CD4-positive, alpha-beta memory T cell (primary cell): ENCODE measurements at regions not wholly inside any gene's neighbourhood (a gene's known extent, or its start where the extent isn't known, plus 50 kb on each side); places are given as distances from the start of the nearest gene placed in this dataset.
A peak's percentile ranks its signal among the peaks of the same experiment; 100 is the strongest.

ENCODE experiments used
- CTCF ChIA-PET: fragments of 350-600 bp; sonication (Branson Sonifier 250); formaldehyde crosslinking; loops from one replicate; lab custom pipeline; 2021; ENCODE audit warnings: inconsistent platforms; ENCODE audit not compliant: partially characterized antibody; lab: Charles Lee
- POLR2A ChIA-PET: fragments of 350-600 bp; sonication (Branson Sonifier 250); formaldehyde crosslinking; loops from one replicate; lab custom pipeline; 2021; ENCODE audit not compliant: partially characterized antibody; lab: Charles Lee
- DNase-seq, 5 donors: peaks; one replicate each; pipeline versions ENCODE4 v3.0.0 to v3.0.0-alpha.2; 2020 to 2022; ENCODE audit warnings: mixed read lengths in 1 of 5
- H3K27ac ChIP-seq: one replicate; pipeline ENCODE4 v1.7.0; 2013; ENCODE audit warnings: low read depth, low read length
- H3K27me3 ChIP-seq: 2 replicates; pipeline ENCODE4 v1.7.0; 2013; ENCODE audit warnings: mild to moderate bottlenecking, low read length, moderate library complexity; ENCODE audit not compliant: insufficient read depth
- H3K36me3 ChIP-seq: 2 replicates; pipeline ENCODE4 v1.7.0; 2013; ENCODE audit warnings: mild to moderate bottlenecking, low read length, moderate library complexity; ENCODE audit not compliant: insufficient read depth
- H3K4me1 ChIP-seq: 2 replicates; pipeline ENCODE4 v1.7.0; 2013; ENCODE audit warnings: mild to moderate bottlenecking, low read length, moderate library complexity; ENCODE audit not compliant: insufficient read depth
- H3K4me3 ChIP-seq, 2 donors: one replicate each; pipeline ENCODE4 v1.7.0; 2013; ENCODE audit warnings: low read length in 2 of 2, mild to moderate bottlenecking in 1 of 2
- H3K9me3 ChIP-seq, 2 donors: one replicate each; pipeline ENCODE4 v1.7.0; 2013; ENCODE audit warnings: low read length in 2 of 2, control low read depth in 1 of 2; ENCODE audit not compliant: control insufficient read depth in 1 of 2
- H3K27ac Mint-ChIP-seq, 7 donors: one replicate each; pipeline ENCODE4 v1.8.0; 2020 to 2021; ENCODE audit warnings: mixed read lengths in 7 of 7, mild to moderate bottlenecking in 6 of 7, inconsistent platforms in 3 of 7, moderate library complexity in 3 of 7
- H3K27me3 Mint-ChIP-seq, 2 donors: one replicate each; pipeline ENCODE4 v1.8.0; 2020 to 2021; ENCODE audit warnings: mixed read lengths in 2 of 2
- H3K36me3 Mint-ChIP-seq, 2 donors: one replicate each; pipeline ENCODE4 v1.8.0; 2020 to 2021; ENCODE audit warnings: mixed read lengths in 2 of 2, inconsistent platforms in 1 of 2, mild to moderate bottlenecking in 1 of 2
- H3K4me1 Mint-ChIP-seq, 4 donors: one replicate each; pipeline ENCODE4 v1.8.0; 2020 to 2021; ENCODE audit warnings: mixed read lengths in 4 of 4, mild to moderate bottlenecking in 1 of 4
- H3K4me3 Mint-ChIP-seq, 8 donors: one replicate each; pipeline ENCODE4 v1.8.0; 2020 to 2021; ENCODE audit warnings: mixed read lengths in 8 of 8, mild to moderate bottlenecking in 7 of 8, moderate library complexity in 6 of 8, inconsistent platforms in 3 of 8
- H3K9me3 Mint-ChIP-seq, 8 donors: one replicate each; pipeline ENCODE4 v1.8.0; 2020 to 2021; ENCODE audit warnings: mixed read lengths in 8 of 8, mild to moderate bottlenecking in 5 of 8, inconsistent platforms in 3 of 8, moderate library complexity in 1 of 8
- intact Hi-C: fragments of 100-400 bp; cut with micrococcal nuclease; formaldehyde crosslinking; loops from one replicate; pipeline ENCODE4 v1.15.1; 2023

- Mint-ChIP-seq H3K27me3 (peaks cover 0 to 3% of the 10 kb centered on the region in 2 donors), H3K27ac (no peak overlapping the region), H3K4me1 (no peaks in the 10 kb centered on the region), H3K9me3 (no peaks in the 10 kb centered on the region), H3K36me3 (no peaks in the 10 kb centered on the region), H3K4me3 (no peak overlapping the region)
- intact Hi-C loops, result no loop called here
- DNase-seq, result no peak
- H3K4me1 ChIP-seq, result no peaks in the 10 kb centered on the region
- H3K36me3 ChIP-seq, result no peaks in the 10 kb centered on the region
- CTCF ChIA-PET, result no interaction called here
- POLR2A ChIA-PET, result no interaction called here
- no peak overlapping the region for H3K4me3 ChIP-seq
- H3K9me3 ChIP-seq, result no peaks in the 10 kb centered on the region
- H3K27ac ChIP-seq, result no peak overlapping the region
- no peaks in the 10 kb centered on the region for H3K27me3 ChIP-seq
Observed at GRCh38 chrX:23610495-23610894, 56.8 kb upstream of the PRDX4 start.

DNA sequence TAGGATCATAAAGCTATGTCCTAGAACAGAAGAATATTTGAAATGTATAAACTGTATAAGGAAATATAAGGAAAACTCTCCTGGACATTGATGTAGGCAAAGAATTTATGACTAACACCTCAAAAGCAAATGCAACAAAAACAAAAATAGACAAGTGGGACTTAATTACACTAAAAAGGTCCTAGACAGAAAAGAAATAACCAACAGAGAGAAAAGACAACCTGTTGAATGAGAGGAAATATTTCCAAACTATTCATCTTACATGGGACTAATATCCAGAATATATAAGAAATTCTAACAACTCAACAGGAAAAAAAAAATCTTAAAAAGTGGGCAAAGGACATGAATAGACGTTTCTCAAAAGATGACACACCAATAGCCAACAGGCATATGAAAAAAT lies 54.4 kb upstream of the PRDX4 start:
- Histone ChIP-seq H3K4me3 (no peak overlapping the region), H3K27ac (no peak overlapping the region), H3K9me3 (no peaks in the 10 kb centered on the region), H3K4me1 (no peaks in the 10 kb centered on the region), H3K27me3 (no peaks in the 10 kb centered on the region), H3K36me3 (no peaks in the 10 kb centered on the region)
- ChIA-PET CTCF (no interaction called here), POLR2A (no interaction called here)
- Mint-ChIP-seq H3K4me3 (peak overlapping the region in 1 of 8 donors; percentile 58), H3K27ac (no peak overlapping the region), H3K9me3 (no peaks in the 10 kb centered on the region), H3K4me1 (no peaks in the 10 kb centered on the region), H3K27me3 (peaks cover 0 to 3% of the 10 kb centered on the region in 2 donors), H3K36me3 (no peaks in the 10 kb centered on the region)
- intact Hi-C loops, result no loop called here
- no peak for DNase-seq

DNA sequence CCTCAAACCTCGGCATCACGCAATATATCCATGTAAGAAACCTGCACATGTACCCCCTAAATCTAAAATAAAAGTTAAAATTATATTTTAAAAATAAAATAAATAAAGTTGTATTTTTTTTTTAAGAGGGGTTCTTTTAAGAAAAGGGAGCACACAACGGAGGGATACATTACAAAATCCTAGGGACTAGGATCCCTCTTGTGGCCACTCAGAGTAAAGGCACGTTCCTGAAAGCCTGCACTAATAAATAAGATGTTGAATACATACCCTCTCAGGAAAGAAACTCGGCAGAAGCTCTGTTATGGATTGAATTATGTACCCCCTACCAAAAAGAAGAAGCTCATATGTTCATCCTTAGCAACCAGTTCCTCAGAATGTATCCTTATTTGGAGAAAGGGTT lies 50.9 kb upstream of the PRDX4 start:
- H3K4me3 Mint-ChIP-seq, result no peak overlapping the region
- Histone ChIP-seq H3K4me1 (no peaks in the 10 kb centered on the region), H3K9me3 (no peaks in the 10 kb centered on the region), H3K36me3 (no peaks in the 10 kb centered on the region), H3K27ac (no peak overlapping the region), H3K4me3 (no peak overlapping the region), H3K27me3 (no peaks in the 10 kb centered on the region)
- H3K27me3 Mint-ChIP-seq, result peaks cover 0 to 2% of the 10 kb centered on the region in 2 donors
- no peak for DNase-seq
- no peaks in the 10 kb centered on the region for H3K4me1 Mint-ChIP-seq
- no peak overlapping the region for H3K27ac Mint-ChIP-seq
- H3K36me3 Mint-ChIP-seq, result no peaks in the 10 kb centered on the region
- intact Hi-C loops, result no loop called here
- ChIA-PET POLR2A (no interaction called here), CTCF (no interaction called here)
- no peaks in the 10 kb centered on the region for H3K9me3 Mint-ChIP-seq
